HUES48 (cell line): ENCODE measurements at regions not wholly inside any gene's neighbourhood (a gene's known extent, or its start where the extent isn't known, plus 50 kb on each side); places are given as distances from the start of the nearest gene placed in this dataset.

Source experiments
- H3K27ac ChIP-seq: one replicate; pipeline ENCODE4 v1.7.0; 2013; ENCODE audit warnings: low read depth, low read length, inconsistent platforms
- H3K27me3 ChIP-seq: 2 replicates; pipeline ENCODE4 v1.6.1; 2013; ENCODE audit warnings: mild to moderate bottlenecking, low read length; ENCODE audit not compliant: control insufficient read depth, insufficient read depth
- H3K36me3 ChIP-seq: 2 replicates; pipeline ENCODE4 v1.6.1; 2013; ENCODE audit warnings: low read length; ENCODE audit not compliant: control insufficient read depth, insufficient read depth
- H3K4me1 ChIP-seq: 2 replicates; pipeline ENCODE4 v1.6.1; 2013; ENCODE audit warnings: mild to moderate bottlenecking, low read length; ENCODE audit not compliant: control insufficient read depth, insufficient read depth
- H3K4me3 ChIP-seq: 2 replicates; pipeline ENCODE4 v1.5.1; 2013; ENCODE audit warnings: mild to moderate bottlenecking, low read depth, low read length
- H3K9ac ChIP-seq: 2 replicates; pipeline ENCODE4 v1.6.1; 2013; ENCODE audit warnings: mild to moderate bottlenecking, low read depth, low read length, moderate library complexity
- H3K9me3 ChIP-seq: 2 replicates; pipeline ENCODE4 v1.6.1; 2013; ENCODE audit warnings: low read length; ENCODE audit not compliant: control insufficient read depth, insufficient read depth

- no peaks in the 10 kb centered on the region for H3K4me1 ChIP-seq
- no peaks in the 10 kb centered on the region for H3K36me3 ChIP-seq
- no peak overlapping the region for H3K9ac ChIP-seq
- no peaks in the 10 kb centered on the region for H3K27me3 ChIP-seq
- no peak overlapping the region for H3K27ac ChIP-seq
- H3K9me3 ChIP-seq, result no peaks in the 10 kb centered on the region
- no peak overlapping the region for H3K4me3 ChIP-seq
These were observed 781.8 kb downstream of the DNAJB9 start for GRCh38 chr7:109351493-109351892.

DNA sequence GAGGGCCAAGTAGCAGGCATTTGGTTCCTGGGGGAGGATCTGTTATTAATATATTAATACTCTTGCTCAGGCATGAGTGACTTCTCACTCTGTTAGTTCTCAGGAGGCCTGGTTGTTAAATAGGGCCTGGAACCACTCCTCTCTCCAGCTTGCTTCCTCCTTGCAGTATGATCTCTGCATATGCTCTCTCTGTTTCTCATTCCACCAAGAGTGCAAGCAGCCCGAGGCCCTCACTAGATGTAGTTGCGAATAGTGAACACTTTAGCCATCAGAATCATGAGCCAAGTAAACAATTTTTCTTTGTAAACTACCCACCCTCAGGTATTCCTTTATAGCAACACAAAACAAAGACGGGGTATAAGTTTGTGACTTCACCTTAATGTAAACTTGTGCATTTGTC is 784.3 kb downstream of the DNAJB9 start:
- no peaks in the 10 kb centered on the region for H3K36me3 ChIP-seq
- H3K9me3 ChIP-seq, result no peaks in the 10 kb centered on the region
- H3K4me3 ChIP-seq, result no peak overlapping the region
- H3K27ac ChIP-seq, result no peak overlapping the region
- no peaks in the 10 kb centered on the region for H3K4me1 ChIP-seq
- no peak overlapping the region for H3K9ac ChIP-seq
- no peaks in the 10 kb centered on the region for H3K27me3 ChIP-seq

DNA sequence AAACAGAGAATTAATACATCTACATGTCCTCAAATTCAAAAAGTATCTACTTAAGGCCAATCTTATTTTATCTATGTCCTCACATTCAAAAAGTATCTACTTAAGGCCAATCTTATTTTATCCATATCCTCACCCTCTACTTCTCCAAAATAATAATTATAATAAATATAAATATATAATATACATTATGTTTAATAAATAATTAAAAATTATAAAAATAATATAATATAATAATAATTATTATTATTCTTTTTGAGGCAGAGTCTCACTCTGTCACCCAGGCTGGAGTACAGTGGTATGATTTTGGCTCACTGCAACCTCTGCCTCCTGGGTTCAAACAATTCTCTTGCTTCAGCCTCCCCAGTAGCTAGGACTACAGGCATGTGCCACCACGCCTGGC is 784.9 kb downstream of the DNAJB9 start:
- Histone ChIP-seq H3K36me3 (no peaks in the 10 kb centered on the region), H3K4me3 (no peak overlapping the region), H3K4me1 (no peaks in the 10 kb centered on the region), H3K9ac (no peak overlapping the region), H3K27ac (no peak overlapping the region), H3K27me3 (no peaks in the 10 kb centered on the region), H3K9me3 (no peaks in the 10 kb centered on the region)

- Histone ChIP-seq H3K27ac (no peak overlapping the region), H3K36me3 (no peaks in the 10 kb centered on the region), H3K9ac (no peak overlapping the region), H3K4me3 (no peak overlapping the region), H3K4me1 (no peaks in the 10 kb centered on the region), H3K27me3 (no peaks in the 10 kb centered on the region), H3K9me3 (no peaks in the 10 kb centered on the region)
These were observed 806.1 kb downstream of the DNAJB9 start for GRCh38 chr7:109375823-109376222.

DNA sequence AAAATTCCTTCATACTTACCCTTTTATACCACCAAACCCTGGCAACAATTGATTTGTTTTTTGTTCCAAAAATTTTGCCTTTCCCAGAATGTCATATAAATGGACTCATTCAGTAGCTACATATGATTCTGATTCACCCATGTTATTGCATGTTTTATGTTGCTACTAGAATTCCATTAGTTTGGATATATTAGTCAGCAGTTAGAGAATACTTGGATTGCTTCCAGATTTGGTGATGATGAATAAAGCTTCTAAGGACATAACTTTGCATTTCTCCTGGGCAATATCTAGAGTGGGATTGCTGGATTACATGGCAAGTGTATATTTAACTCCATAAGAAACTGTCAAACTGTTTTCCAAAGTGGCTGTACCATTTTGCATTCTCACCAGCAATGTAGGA is 806.9 kb downstream of the DNAJB9 start:
- no peak overlapping the region for H3K9ac ChIP-seq
- no peaks in the 10 kb centered on the region for H3K9me3 ChIP-seq
- H3K27ac ChIP-seq, result no peak overlapping the region
- no peaks in the 10 kb centered on the region for H3K36me3 ChIP-seq
- H3K4me1 ChIP-seq, result no peaks in the 10 kb centered on the region
- H3K27me3 ChIP-seq, result no peaks in the 10 kb centered on the region
- no peak overlapping the region for H3K4me3 ChIP-seq

GRCh38 chr7:109377076-109377884 is 807.6 kb downstream of the DNAJB9 start:
- no peaks in the 10 kb centered on the region for H3K36me3 ChIP-seq

DNA sequence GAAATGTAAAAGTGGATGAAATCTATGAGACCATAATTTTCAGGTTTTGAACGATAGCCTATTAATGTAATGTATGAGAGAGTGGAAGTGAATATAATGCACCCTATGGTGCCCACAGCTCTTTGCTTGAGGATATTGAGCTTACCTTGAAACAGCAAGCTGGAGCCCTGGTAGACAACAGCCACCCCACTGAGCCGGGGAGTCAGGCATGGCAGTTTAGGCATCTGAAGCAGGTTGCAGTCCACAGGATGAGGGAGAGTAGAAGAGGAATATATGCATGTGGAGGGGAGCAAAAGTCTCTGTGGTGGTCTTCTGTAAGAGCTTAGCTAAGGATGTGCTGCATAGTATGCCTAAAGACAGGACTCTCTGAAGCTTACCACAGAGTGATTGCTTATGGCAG is 817.3 kb downstream of the DNAJB9 start:
- no peak overlapping the region for H3K27ac ChIP-seq
- H3K27me3 ChIP-seq, result no peaks in the 10 kb centered on the region
- H3K9me3 ChIP-seq, result no peaks in the 10 kb centered on the region
- H3K4me3 ChIP-seq, result no peak overlapping the region
- no peak overlapping the region for H3K9ac ChIP-seq
- no peaks in the 10 kb centered on the region for H3K4me1 ChIP-seq
- H3K36me3 ChIP-seq, result no peaks in the 10 kb centered on the region

More at GRCh38 chr7:109377076-109377884, 807.6 kb downstream of the DNAJB9 start:
- H3K27ac ChIP-seq, result no peak overlapping the region
- no peak overlapping the region for H3K4me3 ChIP-seq
- no peaks in the 10 kb centered on the region for H3K9me3 ChIP-seq
- no peaks in the 10 kb centered on the region for H3K4me1 ChIP-seq
- no peak overlapping the region for H3K9ac ChIP-seq
- no peaks in the 10 kb centered on the region for H3K27me3 ChIP-seq

GRCh38 chr7:109387530-109387929 is 817.9 kb downstream of the DNAJB9 start:
- Histone ChIP-seq H3K9ac (no peak overlapping the region), H3K4me1 (no peaks in the 10 kb centered on the region), H3K27ac (no peak overlapping the region), H3K27me3 (no peaks in the 10 kb centered on the region), H3K4me3 (no peak overlapping the region), H3K36me3 (no peaks in the 10 kb centered on the region), H3K9me3 (no peaks in the 10 kb centered on the region)

DNA sequence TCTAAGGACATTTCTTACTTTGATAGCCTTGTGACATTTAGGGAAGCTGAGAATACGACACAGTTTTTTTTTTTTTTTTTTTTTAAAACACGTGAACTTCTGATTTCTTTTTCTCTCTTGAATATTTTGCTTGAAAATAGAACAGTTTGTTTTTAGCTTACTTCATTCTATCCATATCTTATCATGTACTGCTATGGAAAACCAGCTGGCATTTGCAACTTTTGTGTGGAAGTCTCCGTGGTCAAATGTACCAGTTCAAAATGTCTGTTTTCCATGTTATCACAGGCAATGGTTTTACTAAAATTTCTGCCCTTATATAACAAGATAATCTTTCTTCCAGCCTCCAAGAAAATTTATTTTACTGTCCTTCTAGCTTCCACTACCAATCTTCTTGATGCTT is 821.6 kb downstream of the DNAJB9 start:
- Histone ChIP-seq H3K9me3 (no peaks in the 10 kb centered on the region), H3K9ac (no peak overlapping the region), H3K27ac (no peak overlapping the region), H3K4me3 (no peak overlapping the region), H3K27me3 (no peaks in the 10 kb centered on the region), H3K36me3 (no peaks in the 10 kb centered on the region), H3K4me1 (no peaks in the 10 kb centered on the region)

- Histone ChIP-seq H3K4me3 (no peak overlapping the region), H3K27ac (no peak overlapping the region), H3K36me3 (no peaks in the 10 kb centered on the region), H3K9me3 (no peaks in the 10 kb centered on the region), H3K4me1 (peaks cover 15% of the 10 kb centered on the region), H3K27me3 (no peaks in the 10 kb centered on the region), H3K9ac (no peak overlapping the region)
These were observed 832.4 kb downstream of the DNAJB9 start for GRCh38 chr7:109402107-109402506.

DNA sequence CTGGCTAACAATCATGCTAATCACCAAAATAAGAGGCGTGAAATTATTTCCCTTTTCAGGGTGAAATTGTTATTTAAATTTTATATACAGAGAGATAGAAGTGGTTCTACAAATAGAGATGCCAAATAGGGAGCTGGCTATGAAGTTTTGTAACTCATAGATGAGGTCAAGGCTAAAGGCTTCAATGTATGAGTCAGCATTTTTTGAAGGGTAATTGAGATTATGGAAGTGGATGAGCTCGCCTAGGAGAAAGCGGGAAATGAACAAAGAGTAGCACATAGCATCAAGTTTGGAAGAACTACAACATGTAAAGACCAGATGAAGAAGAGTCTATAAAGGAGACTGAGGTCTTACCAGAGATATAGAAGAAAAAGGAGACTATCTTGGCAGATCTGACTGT is 838.1 kb downstream of the DNAJB9 start:
- H3K9ac ChIP-seq, result no peak overlapping the region
- no peaks in the 10 kb centered on the region for H3K9me3 ChIP-seq
- no peaks in the 10 kb centered on the region for H3K27me3 ChIP-seq
- no peak overlapping the region for H3K4me3 ChIP-seq
- no peak overlapping the region for H3K27ac ChIP-seq
- peaks cover 15% of the 10 kb centered on the region for H3K4me1 ChIP-seq
- H3K36me3 ChIP-seq, result no peaks in the 10 kb centered on the region
